Ishikawa (cell line): ENCODE measurements at regions not wholly inside any gene's neighbourhood (a gene's known extent, or its start where the extent isn't known, plus 50 kb on each side); places are given as distances from the start of the nearest gene placed in this dataset.

ENCODE experiments used
- CEBPB ChIP-seq: IDR thresholded peaks from 2 replicates; pipeline ENCODE4 v1.6.1; 2012
- CREB1 ChIP-seq: IDR thresholded peaks from 2 replicates; pipeline ENCODE4 v1.6.1; 2012; ENCODE audit warnings: low read depth
- EGR1 ChIP-seq: IDR thresholded peaks from 2 replicates; pipeline ENCODE4 v1.6.1; 2012
- EP300 ChIP-seq: IDR thresholded peaks from 2 replicates; pipeline ENCODE4 v1.6.1; 2012; ENCODE audit warnings: borderline replicate concordance
- FOXM1 ChIP-seq: IDR thresholded peaks from 2 replicates; pipeline ENCODE4 v1.6.1; 2012; ENCODE audit warnings: low read depth, borderline replicate concordance
- NFIC ChIP-seq: IDR thresholded peaks from 2 replicates; pipeline ENCODE4 v1.6.1; 2012
- RAD21 ChIP-seq: IDR thresholded peaks from 2 replicates; pipeline ENCODE4 v1.6.1; 2012; ENCODE audit warnings: low read depth
- TAF1 ChIP-seq: IDR thresholded peaks from 2 replicates; pipeline ENCODE4 v1.6.1; 2012; ENCODE audit warnings: low read depth, mild to moderate bottlenecking
- TCF12 ChIP-seq: IDR thresholded peaks from 2 replicates; pipeline ENCODE4 v1.6.1; 2012; ENCODE audit warnings: low read depth
- TEAD4 ChIP-seq: IDR thresholded peaks from 2 replicates; pipeline ENCODE4 v1.6.1; 2012
- YY1 ChIP-seq: IDR thresholded peaks from 2 replicates; pipeline ENCODE4 v1.6.1; 2012; ENCODE audit warnings: low read depth
- ZBTB7A ChIP-seq: IDR thresholded peaks from 2 replicates; pipeline ENCODE4 v1.6.1; 2012; ENCODE audit warnings: low read depth
- TF ChIP-seq, protein P1 (sequence below): IDR thresholded peaks from 2 replicates; pipeline ENCODE4 v1.6.1; 2012
- TF ChIP-seq, protein P2 (sequence below): IDR thresholded peaks from 2 replicates; pipeline ENCODE4 v1.6.1; 2012; ENCODE audit warnings: low read depth, mild to moderate bottlenecking
- TF ChIP-seq, protein P3 (sequence below): IDR thresholded peaks from 2 replicates; pipeline ENCODE4 v1.6.1; 2012

DNA sequence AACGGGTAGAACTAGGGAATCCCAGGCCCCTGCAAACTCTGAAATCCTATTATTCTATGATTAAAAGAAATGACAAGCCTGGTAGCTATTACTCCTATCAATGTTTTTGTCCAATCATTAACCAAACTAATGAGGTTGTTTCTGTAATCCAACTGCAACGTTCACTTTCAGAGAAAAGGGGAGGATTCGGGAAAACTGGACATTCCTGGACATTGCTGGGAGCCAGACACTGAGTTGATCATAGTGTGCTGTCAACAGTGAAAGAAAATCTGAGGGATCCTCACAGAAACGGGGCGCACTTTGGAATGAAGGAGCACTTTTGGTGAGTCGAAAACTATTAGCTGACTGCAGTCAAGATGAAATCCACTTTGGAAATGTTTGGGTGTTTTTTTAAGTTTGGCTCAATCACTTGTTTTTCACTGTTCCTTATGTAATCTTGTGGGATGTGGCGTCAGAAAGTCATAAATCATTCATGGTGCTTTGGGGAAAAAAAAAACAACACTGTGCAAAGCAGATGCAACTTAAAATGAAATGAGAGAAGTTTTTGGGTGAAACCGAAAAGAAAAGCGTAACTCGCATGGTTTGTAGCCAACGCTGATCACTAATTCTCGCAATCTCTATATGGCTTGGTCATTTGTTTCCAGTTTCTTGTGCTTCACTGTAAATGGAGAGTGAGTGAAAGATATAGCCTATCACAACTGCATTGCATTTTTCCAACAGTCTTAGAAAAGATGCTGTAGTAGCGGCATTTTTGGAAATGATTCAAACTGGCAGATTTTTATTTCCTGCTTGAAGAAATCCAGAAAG is 51.2 kb upstream of the ADRA1B start:
- TF ChIP-seq EP300 (no peak), TEAD4 (no peak), TCF12 (no peak), RAD21 (no peak), CEBPB (no peak), CREB1 (no peak), ZBTB7A (no peak), FOXM1 (no peak), NFIC (no peak), EGR1 (no peak), YY1 (no peak), TAF1 (no peak)
- TF ChIP-seq, protein P1, sequence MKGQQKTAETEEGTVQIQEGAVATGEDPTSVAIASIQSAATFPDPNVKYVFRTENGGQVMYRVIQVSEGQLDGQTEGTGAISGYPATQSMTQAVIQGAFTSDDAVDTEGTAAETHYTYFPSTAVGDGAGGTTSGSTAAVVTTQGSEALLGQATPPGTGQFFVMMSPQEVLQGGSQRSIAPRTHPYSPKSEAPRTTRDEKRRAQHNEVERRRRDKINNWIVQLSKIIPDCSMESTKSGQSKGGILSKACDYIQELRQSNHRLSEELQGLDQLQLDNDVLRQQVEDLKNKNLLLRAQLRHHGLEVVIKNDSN: no peak
- TF ChIP-seq, protein P2, sequence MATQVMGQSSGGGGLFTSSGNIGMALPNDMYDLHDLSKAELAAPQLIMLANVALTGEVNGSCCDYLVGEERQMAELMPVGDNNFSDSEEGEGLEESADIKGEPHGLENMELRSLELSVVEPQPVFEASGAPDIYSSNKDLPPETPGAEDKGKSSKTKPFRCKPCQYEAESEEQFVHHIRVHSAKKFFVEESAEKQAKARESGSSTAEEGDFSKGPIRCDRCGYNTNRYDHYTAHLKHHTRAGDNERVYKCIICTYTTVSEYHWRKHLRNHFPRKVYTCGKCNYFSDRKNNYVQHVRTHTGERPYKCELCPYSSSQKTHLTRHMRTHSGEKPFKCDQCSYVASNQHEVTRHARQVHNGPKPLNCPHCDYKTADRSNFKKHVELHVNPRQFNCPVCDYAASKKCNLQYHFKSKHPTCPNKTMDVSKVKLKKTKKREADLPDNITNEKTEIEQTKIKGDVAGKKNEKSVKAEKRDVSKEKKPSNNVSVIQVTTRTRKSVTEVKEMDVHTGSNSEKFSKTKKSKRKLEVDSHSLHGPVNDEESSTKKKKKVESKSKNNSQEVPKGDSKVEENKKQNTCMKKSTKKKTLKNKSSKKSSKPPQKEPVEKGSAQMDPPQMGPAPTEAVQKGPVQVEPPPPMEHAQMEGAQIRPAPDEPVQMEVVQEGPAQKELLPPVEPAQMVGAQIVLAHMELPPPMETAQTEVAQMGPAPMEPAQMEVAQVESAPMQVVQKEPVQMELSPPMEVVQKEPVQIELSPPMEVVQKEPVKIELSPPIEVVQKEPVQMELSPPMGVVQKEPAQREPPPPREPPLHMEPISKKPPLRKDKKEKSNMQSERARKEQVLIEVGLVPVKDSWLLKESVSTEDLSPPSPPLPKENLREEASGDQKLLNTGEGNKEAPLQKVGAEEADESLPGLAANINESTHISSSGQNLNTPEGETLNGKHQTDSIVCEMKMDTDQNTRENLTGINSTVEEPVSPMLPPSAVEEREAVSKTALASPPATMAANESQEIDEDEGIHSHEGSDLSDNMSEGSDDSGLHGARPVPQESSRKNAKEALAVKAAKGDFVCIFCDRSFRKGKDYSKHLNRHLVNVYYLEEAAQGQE: no peak
- TF ChIP-seq, protein P3, sequence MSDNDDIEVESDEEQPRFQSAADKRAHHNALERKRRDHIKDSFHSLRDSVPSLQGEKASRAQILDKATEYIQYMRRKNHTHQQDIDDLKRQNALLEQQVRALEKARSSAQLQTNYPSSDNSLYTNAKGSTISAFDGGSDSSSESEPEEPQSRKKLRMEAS: no peak

DNA sequence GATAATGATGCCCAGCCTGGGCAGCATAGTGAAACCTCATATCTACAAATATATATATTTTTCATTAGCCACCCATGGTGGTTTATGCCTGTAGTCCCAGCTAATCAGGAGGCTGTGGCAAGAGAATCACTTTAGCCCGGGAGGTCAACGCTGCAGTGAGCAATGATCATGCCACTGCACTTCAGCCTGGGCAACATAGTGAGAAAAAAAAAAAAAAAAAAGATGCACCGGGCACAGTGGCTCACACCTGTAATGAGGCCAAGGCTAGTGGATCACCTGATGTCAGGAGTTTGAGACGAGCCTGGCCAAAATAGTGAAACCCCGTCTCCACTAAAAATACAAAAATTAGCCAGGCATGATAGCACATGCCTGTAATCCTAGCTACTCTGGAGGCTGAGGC is 50.2 kb upstream of the ADRA1B start:
- TF ChIP-seq RAD21: no peak
- TF ChIP-seq, protein P2: no peak
- TF ChIP-seq TAF1: no peak
- TF ChIP-seq, protein P3: no peak
- TF ChIP-seq FOXM1: no peak
- TF ChIP-seq TCF12: no peak
- no peak for TF ChIP-seq EGR1
- TF ChIP-seq CEBPB: no peak
